ENCODE measurements at regions not wholly inside any gene's neighbourhood (a gene's known extent, or its start where the extent isn't known, plus 50 kb on each side); places are given as distances from the start of the nearest gene placed in this dataset.
A peak's percentile ranks its signal among the peaks of the same experiment; 100 is the strongest.

DNA sequence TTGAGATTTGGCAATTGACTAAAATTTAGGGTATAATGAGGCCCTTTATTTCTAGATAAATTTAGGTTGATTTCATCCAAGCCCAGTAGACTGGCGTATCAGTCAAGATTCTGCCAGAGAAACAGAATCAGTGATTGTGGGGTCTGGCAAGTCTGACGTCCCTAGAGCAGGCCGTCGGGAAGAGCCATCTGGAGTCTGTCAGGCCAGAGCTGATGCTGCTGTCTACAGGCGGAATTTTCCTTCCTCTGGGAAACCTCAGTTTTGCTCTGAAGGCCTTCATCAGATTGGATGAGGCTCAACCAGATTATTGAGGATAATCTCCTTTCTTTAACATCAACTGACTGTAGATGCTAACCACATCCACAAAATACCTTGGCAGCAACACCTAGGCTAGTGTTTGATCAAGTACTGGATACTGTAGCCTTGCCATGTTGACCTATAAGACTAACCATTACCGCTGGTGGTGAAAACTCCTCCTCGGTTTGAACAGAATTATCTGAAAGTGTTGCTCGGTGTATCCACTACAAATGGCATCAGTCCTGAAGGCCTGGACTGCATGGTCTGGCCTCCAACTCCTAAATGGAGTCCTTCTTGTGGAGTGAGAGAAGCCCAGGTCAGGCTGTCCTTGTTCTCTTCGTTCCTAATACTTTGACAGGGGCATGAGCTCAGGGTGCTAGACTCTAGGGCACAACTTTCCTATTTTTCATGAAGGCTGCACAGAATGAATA lies 83.2 kb upstream of the ANKH start:
- no peak overlapping the region for H3K4me3 ChIP-seq (ENCODE audit: low read length)
- TF ChIP-seq, protein P1, sequence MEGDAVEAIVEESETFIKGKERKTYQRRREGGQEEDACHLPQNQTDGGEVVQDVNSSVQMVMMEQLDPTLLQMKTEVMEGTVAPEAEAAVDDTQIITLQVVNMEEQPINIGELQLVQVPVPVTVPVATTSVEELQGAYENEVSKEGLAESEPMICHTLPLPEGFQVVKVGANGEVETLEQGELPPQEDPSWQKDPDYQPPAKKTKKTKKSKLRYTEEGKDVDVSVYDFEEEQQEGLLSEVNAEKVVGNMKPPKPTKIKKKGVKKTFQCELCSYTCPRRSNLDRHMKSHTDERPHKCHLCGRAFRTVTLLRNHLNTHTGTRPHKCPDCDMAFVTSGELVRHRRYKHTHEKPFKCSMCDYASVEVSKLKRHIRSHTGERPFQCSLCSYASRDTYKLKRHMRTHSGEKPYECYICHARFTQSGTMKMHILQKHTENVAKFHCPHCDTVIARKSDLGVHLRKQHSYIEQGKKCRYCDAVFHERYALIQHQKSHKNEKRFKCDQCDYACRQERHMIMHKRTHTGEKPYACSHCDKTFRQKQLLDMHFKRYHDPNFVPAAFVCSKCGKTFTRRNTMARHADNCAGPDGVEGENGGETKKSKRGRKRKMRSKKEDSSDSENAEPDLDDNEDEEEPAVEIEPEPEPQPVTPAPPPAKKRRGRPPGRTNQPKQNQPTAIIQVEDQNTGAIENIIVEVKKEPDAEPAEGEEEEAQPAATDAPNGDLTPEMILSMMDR (conservative IDR thresholded peaks at IDR 0.05; ENCODE audit: low read length) = no peak
- DNase-seq (ENCODE audit: low read depth) = no peak

DNA sequence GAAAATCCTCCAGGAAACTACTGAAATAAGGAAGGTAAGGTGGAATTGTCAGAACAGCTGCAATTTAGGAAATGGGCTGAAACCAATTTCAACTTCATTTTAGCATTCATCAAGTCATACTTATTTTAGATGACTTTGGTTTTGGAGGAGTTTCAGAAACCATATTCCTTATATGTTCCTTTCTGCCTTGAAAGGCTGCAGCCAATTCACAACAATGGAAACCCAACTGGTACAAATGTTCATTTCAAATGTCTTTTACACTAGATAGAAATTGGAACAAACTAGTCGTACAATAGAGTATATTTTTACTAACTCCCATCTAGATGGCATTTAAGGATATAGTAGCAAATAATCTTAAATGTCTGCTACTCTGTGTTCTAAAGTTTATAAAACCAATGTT lies 82.6 kb upstream of the ANKH start:
- no peak for DNase-seq (ENCODE audit: low read depth)
- no peak overlapping the region for H3K4me3 ChIP-seq (ENCODE audit: low read length)
- TF ChIP-seq, protein P1 (conservative IDR thresholded peaks at IDR 0.05; ENCODE audit: low read length) = no peak

DNA sequence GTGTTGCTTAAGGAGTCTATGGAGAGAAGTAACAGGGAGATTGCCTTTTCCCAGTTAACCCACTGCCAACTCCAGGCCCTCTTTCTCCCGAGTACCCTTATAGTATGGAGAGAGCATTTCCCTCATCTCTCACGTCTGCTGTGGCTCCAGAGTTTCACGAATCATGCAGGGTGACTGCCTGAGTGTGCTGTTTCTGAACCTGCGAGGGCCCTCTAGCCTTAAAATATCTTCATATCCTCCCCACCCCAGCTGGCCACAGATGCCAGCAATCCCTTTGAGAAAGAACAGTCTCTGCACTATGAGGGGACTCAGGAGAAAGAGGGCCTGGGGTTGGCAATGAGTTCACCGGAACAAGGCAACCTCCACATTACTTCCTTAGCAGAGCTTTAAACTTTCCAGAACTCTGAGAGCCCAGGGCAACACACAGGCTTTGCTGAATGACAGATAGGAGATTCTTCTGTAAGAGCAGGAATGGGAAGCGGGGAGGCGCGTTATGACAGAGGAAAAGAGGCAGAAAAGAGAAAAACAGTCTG lies 81.6 kb upstream of the ANKH start:
- no peak overlapping the region for H3K4me3 ChIP-seq (ENCODE audit: low read length)
- TF ChIP-seq, protein P1 (conservative IDR thresholded peaks at IDR 0.05; ENCODE audit: low read length) = no peak
- no peak for DNase-seq (ENCODE audit: low read depth)

DNA sequence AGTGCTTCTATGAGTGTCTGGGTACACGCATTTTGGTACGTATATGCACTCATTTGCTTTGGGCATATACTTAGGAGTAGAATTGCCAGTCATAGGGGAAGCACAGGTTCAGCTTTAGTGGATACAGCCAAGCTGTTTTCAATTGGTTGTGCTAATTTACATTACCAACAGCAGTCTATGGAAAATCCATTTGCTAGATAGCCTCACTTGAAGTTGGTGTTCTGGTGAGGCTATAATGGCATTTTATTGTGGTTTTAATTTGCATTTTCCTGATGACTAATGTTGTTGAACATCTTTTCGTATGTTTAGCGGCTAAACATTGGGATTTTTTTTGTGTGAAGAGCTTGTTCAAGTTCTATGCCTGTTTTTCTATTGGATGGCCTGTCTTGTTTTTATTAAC lies 76.8 kb upstream of the ANKH start:
- no peak overlapping the region for H3K4me3 ChIP-seq (ENCODE audit: low read length)
- DNase-seq (ENCODE audit: low read depth) = no peak
- TF ChIP-seq, protein P1 (conservative IDR thresholded peaks at IDR 0.05; ENCODE audit: low read length) = no peak

DNA sequence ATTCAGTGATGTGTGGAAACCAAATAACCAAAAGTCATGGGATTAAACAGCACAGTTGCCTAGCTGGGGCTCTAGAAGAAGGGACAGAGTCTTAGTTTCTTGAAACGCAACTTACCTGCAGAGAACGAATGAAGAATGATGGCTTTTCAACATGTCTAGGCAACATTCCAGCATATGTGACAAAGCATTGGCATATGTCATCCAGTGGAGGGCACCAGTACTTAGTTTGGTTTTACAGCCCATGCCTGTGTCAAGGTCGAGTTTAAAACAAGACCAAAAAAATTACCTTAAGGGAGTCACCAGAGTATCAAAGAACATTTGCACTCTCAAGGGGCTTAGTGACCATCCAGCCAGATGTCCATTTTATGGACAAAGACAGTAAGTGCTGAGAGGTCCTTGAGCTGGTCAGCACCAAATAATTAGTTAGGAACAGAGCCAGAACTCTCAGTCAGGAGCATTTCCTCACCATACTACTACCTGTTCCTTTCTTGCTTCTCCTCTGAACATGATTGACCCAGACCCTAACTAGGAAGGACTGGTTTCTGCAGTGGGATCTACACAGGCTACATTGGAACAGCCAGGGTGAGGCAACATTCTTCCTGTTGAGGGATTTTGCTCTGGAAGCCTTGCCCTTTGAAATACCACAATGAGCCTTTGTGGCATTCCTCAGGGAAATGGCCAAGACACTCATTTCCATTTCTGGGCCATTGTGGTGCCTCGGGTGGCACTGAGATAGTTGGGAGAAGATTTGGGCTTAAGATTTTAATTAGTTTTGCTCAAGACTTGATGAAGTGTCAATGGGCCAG lies 75.4 kb upstream of the ANKH start:
- no peak overlapping the region for H3K4me3 ChIP-seq (ENCODE audit: low read length)
- TF ChIP-seq, protein P1 (conservative IDR thresholded peaks at IDR 0.05; ENCODE audit: low read length) = peak; percentile 41
- DNase-seq (ENCODE audit: low read depth) = peak; percentile 31

DNA sequence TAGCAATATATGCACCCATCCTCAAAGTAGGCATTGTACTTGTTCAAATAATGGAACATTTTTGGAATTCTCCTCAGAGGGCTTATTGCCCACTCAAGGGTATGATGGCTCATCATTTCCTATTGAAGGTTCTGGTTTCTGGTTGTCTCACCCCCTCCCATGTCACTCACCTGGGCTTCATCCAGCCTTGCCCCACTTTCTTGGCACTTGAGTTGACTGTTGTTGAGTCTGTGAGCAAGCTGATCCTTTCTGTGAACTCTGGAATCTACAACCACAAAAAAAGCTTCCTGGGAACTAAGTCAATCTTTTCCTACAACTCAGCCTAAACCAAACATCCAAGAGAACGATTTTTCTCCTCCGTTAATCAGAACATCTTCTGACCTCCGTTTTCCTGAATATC lies 73.9 kb upstream of the ANKH start:
- H3K4me3 ChIP-seq (ENCODE audit: low read length) = no peak overlapping the region
- no peak for DNase-seq (ENCODE audit: low read depth)
- TF ChIP-seq, protein P1 (conservative IDR thresholded peaks at IDR 0.05; ENCODE audit: low read length) = no peak

All from AG10803 (cell line).